ENCODE measurements at regions not wholly inside any gene's neighbourhood (a gene's known extent, or its start where the extent isn't known, plus 50 kb on each side); places are given as distances from the start of the nearest gene placed in this dataset.

DNA sequence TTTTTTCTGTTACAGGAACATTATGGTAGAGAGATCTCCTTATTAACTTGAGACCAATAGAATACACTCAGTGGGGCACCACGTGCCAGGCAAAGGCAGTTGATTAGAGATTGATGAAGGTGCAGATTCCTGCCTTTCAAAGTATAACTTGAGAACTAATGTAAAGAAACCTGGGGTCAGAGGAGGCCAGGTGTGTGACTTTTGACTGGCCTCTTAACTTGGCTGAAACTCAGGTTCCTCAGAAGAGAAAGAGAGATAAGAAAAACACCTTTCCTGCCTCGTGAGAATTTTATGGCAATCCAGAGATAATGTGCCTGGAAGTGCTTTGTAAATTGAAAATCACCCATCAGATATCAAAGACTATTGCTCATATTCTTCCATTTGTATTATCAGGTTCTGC is 110.7 kb upstream of the GZMB start:
- H3K4me2 ChIP-seq (ENCODE audit: low read depth, low read length) = no peak overlapping the region
- intact Hi-C loops (cut with micrococcal nuclease; ENCODE audit: unreplicated experiment) = no loop called here
- WGBS (ENCODE audit: low lambda C conversion rate) = under 1% methylated on average over 2 of the region's 2 CpGs
- TF ChIP-seq XBP1 (CRISPR knock-in tag; IDR thresholded peaks at IDR 0.05) = no peak
- TF ChIP-seq TARDBP (CRISPR knock-in tag; IDR thresholded peaks at IDR 0.05) = no peak
- no peak for TF ChIP-seq PRPF4 (IDR thresholded peaks at IDR 0.05; ENCODE audit: low read depth, low read length, poor library complexity, severe bottlenecking)
- TF ChIP-seq, protein P1, sequence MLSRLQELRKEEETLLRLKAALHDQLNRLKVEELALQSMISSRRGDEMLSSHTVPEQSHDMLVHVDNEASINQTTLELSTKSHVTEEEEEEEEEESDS (CRISPR knock-in tag; IDR thresholded peaks at IDR 0.05; ENCODE audit: borderline replicate concordance) = no peak
- no peak for TF ChIP-seq CAMTA2 (CRISPR knock-in tag; IDR thresholded peaks at IDR 0.05; ENCODE audit: borderline replicate concordance)
- TF ChIP-seq, protein P2, sequence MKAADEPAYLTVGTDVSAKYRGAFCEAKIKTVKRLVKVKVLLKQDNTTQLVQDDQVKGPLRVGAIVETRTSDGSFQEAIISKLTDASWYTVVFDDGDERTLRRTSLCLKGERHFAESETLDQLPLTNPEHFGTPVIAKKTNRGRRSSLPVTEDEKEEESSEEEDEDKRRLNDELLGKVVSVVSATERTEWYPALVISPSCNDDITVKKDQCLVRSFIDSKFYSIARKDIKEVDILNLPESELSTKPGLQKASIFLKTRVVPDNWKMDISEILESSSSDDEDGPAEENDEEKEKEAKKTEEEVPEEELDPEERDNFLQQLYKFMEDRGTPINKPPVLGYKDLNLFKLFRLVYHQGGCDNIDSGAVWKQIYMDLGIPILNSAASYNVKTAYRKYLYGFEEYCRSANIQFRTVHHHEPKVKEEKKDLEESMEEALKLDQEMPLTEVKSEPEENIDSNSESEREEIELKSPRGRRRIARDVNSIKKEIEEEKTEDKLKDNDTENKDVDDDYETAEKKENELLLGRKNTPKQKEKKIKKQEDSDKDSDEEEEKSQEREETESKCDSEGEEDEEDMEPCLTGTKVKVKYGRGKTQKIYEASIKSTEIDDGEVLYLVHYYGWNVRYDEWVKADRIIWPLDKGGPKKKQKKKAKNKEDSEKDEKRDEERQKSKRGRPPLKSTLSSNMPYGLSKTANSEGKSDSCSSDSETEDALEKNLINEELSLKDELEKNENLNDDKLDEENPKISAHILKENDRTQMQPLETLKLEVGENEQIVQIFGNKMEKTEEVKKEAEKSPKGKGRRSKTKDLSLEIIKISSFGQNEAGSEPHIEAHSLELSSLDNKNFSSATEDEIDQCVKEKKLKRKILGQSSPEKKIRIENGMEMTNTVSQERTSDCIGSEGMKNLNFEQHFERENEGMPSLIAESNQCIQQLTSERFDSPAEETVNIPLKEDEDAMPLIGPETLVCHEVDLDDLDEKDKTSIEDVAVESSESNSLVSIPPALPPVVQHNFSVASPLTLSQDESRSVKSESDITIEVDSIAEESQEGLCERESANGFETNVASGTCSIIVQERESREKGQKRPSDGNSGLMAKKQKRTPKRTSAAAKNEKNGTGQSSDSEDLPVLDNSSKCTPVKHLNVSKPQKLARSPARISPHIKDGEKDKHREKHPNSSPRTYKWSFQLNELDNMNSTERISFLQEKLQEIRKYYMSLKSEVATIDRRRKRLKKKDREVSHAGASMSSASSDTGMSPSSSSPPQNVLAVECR (CRISPR knock-in tag; IDR thresholded peaks at IDR 0.05; ENCODE audit: borderline replicate concordance) = no peak
- TF ChIP-seq, protein P3, sequence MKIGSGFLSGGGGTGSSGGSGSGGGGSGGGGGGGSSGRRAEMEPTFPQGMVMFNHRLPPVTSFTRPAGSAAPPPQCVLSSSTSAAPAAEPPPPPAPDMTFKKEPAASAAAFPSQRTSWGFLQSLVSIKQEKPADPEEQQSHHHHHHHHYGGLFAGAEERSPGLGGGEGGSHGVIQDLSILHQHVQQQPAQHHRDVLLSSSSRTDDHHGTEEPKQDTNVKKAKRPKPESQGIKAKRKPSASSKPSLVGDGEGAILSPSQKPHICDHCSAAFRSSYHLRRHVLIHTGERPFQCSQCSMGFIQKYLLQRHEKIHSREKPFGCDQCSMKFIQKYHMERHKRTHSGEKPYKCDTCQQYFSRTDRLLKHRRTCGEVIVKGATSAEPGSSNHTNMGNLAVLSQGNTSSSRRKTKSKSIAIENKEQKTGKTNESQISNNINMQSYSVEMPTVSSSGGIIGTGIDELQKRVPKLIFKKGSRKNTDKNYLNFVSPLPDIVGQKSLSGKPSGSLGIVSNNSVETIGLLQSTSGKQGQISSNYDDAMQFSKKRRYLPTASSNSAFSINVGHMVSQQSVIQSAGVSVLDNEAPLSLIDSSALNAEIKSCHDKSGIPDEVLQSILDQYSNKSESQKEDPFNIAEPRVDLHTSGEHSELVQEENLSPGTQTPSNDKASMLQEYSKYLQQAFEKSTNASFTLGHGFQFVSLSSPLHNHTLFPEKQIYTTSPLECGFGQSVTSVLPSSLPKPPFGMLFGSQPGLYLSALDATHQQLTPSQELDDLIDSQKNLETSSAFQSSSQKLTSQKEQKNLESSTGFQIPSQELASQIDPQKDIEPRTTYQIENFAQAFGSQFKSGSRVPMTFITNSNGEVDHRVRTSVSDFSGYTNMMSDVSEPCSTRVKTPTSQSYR (CRISPR knock-in tag; IDR thresholded peaks at IDR 0.05; ENCODE audit: borderline replicate concordance) = no peak
- no peak for TF ChIP-seq GATA4 (IDR thresholded peaks at IDR 0.05; ENCODE audit: borderline replicate concordance, low read depth)
- TF ChIP-seq NONO (IDR thresholded peaks at IDR 0.05) = no peak
- TF ChIP-seq NONO (CRISPR knock-in tag; conservative IDR thresholded peaks at IDR 0.05) = no peak
- TF ChIP-seq TBP (CRISPR knock-in tag; IDR thresholded peaks at IDR 0.05) = no peak
- TF ChIP-seq, protein P4, sequence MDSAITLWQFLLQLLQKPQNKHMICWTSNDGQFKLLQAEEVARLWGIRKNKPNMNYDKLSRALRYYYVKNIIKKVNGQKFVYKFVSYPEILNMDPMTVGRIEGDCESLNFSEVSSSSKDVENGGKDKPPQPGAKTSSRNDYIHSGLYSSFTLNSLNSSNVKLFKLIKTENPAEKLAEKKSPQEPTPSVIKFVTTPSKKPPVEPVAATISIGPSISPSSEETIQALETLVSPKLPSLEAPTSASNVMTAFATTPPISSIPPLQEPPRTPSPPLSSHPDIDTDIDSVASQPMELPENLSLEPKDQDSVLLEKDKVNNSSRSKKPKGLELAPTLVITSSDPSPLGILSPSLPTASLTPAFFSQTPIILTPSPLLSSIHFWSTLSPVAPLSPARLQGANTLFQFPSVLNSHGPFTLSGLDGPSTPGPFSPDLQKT (CRISPR knock-in tag; IDR thresholded peaks at IDR 0.05; ENCODE audit: borderline replicate concordance) = no peak
- TF ChIP-seq ZNF674 (CRISPR knock-in tag; IDR thresholded peaks at IDR 0.05; ENCODE audit: low read depth) = no peak
- TF ChIP-seq YEATS2 (CRISPR knock-in tag; IDR thresholded peaks at IDR 0.05; ENCODE audit: borderline replicate concordance) = no peak
- TF ChIP-seq, protein P5, sequence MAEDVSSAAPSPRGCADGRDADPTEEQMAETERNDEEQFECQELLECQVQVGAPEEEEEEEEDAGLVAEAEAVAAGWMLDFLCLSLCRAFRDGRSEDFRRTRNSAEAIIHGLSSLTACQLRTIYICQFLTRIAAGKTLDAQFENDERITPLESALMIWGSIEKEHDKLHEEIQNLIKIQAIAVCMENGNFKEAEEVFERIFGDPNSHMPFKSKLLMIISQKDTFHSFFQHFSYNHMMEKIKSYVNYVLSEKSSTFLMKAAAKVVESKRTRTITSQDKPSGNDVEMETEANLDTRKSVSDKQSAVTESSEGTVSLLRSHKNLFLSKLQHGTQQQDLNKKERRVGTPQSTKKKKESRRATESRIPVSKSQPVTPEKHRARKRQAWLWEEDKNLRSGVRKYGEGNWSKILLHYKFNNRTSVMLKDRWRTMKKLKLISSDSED (CRISPR knock-in tag; IDR thresholded peaks at IDR 0.05) = no peak
- TF ChIP-seq CEBPB (IDR thresholded peaks at IDR 0.05; ENCODE audit: borderline replicate concordance, low read depth, low read length) = no peak
- TF ChIP-seq KLF16 (CRISPR knock-in tag; IDR thresholded peaks at IDR 0.05) = no peak

More for the DNA sequence above, 110.7 kb upstream of the GZMB start:
- no peaks in the 10 kb centered on the region for H3K4me1 ChIP-seq (ENCODE audit: insufficient read depth, low read length)
- no peaks in the 10 kb centered on the region for H3K79me2 ChIP-seq (ENCODE audit: insufficient read depth, low read length)
- no peak for FAIRE-seq
- H3K9me3 ChIP-seq (ENCODE audit: low read length) = no peaks in the 10 kb centered on the region
- CTCF ChIA-PET (ENCODE audit: low intra/inter-chr PET ratio, low total read pairs) = no interaction called here
- H3K36me3 ChIP-seq (replicated peaks in 1 of 2; ENCODE audit: control insufficient read depth in 1 of 2, insufficient read depth in 2 of 2, low read length in 2 of 2) = no peaks in the 10 kb centered on the region
- no peak for DNase-seq (ENCODE audit: low spot score)
- no peak overlapping the region for H3K27ac ChIP-seq (ENCODE audit: extremely low read length, insufficient read depth, low read length)
- POLR2A ChIA-PET = no interaction called here
- no peaks in the 10 kb centered on the region for H3K27me3 ChIP-seq (ENCODE audit: control insufficient read depth in 1 of 2, insufficient read depth in 2 of 2, low read length in 2 of 2)
- in situ Hi-C loops (cut with HindIII; ENCODE audit: extremely low pct_ligation_motif_present, low pct_unique_long_range_greater_than_20kb) = no loop called here
- H3K9ac ChIP-seq (ENCODE audit: insufficient read depth, low read depth, low read length) = no peak overlapping the region
- H4K20me1 ChIP-seq (ENCODE audit: insufficient read depth, low read length) = no peaks in the 10 kb centered on the region
- BruUV-seq (replicated peaks) = no TSS peak
- H3K4me3 ChIP-seq (replicated peaks in 1 of 3; ENCODE audit: insufficient read depth in 1 of 3, low read depth in 2 of 3, low read length in 3 of 3) = no peak overlapping the region
- no peak for ATAC-seq
- no peak overlapping the region for H2AFZ ChIP-seq (ENCODE audit: low read length)

All from HepG2 (cell line).